Right atrium auricular region (tissue), 2 donors: ENCODE measurements at regions not wholly inside any gene's neighbourhood (a gene's known extent, or its start where the extent isn't known, plus 50 kb on each side); places are given as distances from the start of the nearest gene placed in this dataset.

Source experiments
- DNase-seq: peaks from one replicate; pipeline ENCODE4 v3.0.0-alpha.2; 2019; ENCODE audit warnings: low spot score
- H3K27ac ChIP-seq, 2 donors: fragments of 200-600 bp; sonication (generic); 1 replicate in 1 of 2; 2 replicates in 1 of 2; pipeline ENCODE4 v1.5.1; 2016 to 2019
- H3K27me3 ChIP-seq, 2 donors: fragments of 200-600 bp; sonication (generic); one replicate each; pipeline versions ENCODE4 v1.5.1 to v1.6.0; 2017 to 2019
- H3K36me3 ChIP-seq: fragments of 200-600 bp; sonication (generic); one replicate; pipeline ENCODE4 v1.5.1; 2016
- H3K4me1 ChIP-seq, 2 donors: fragments of 200-600 bp; sonication (generic); one replicate each; pipeline versions ENCODE4 v1.5.1 to v1.6.0; 2017 to 2019
- H3K4me3 ChIP-seq, 2 donors: fragments of 200-600 bp; sonication (generic); 1 replicate in 1 of 2; 2 replicates in 1 of 2; pipeline ENCODE4 v1.5.1; 2017 to 2019; ENCODE audit warnings: mild to moderate bottlenecking in 1 of 2, moderate library complexity in 1 of 2
- H3K9me3 ChIP-seq, 2 donors: fragments of 200-600 bp; sonication (generic); one replicate each; pipeline ENCODE4 v1.5.1; 2019
- CTCF ChIP-seq, 2 donors: fragments of 200-600 bp; sonication (generic); IDR thresholded peaks; one replicate each; pipeline ENCODE4 v1.5.1; 2019; ENCODE audit warnings: antibody characterized with exemption in 2 of 2

GRCh38 chr10:107749235-107749634, 584.7 kb upstream of the SORCS1 start:
- Histone ChIP-seq H3K27ac (no peak overlapping the region), H3K4me1 (no peaks in the 10 kb centered on the region), H3K4me3 (no peak overlapping the region), H3K27me3 (no peaks in the 10 kb centered on the region), H3K36me3 (no peaks in the 10 kb centered on the region), H3K9me3 (no peaks in the 10 kb centered on the region)
- DNase-seq, result no peak
- no peak for TF ChIP-seq CTCF (IDR thresholded peaks at IDR 0.05)

GRCh38 chr10:107747851-107748250, 583.3 kb upstream of the SORCS1 start:
- no peak for DNase-seq
- Histone ChIP-seq H3K27ac (no peak overlapping the region), H3K9me3 (no peaks in the 10 kb centered on the region), H3K36me3 (no peaks in the 10 kb centered on the region), H3K4me3 (no peak overlapping the region), H3K4me1 (no peaks in the 10 kb centered on the region), H3K27me3 (no peaks in the 10 kb centered on the region)
- no peak for TF ChIP-seq CTCF (IDR thresholded peaks at IDR 0.05)

GRCh38 chr10:107741971-107742370, 577.5 kb upstream of the SORCS1 start:
- Histone ChIP-seq H3K4me1 (no peaks in the 10 kb centered on the region), H3K27me3 (no peaks in the 10 kb centered on the region), H3K36me3 (no peaks in the 10 kb centered on the region), H3K9me3 (no peaks in the 10 kb centered on the region), H3K27ac (no peak overlapping the region), H3K4me3 (no peak overlapping the region)
- no peak for TF ChIP-seq CTCF (IDR thresholded peaks at IDR 0.05)
- DNase-seq, result no peak

GRCh38 chr10:107740962-107741690, 576.6 kb upstream of the SORCS1 start:
- Histone ChIP-seq H3K9me3 (no peaks in the 10 kb centered on the region), H3K4me1 (no peaks in the 10 kb centered on the region), H3K27me3 (no peaks in the 10 kb centered on the region), H3K4me3 (no peak overlapping the region), H3K36me3 (no peaks in the 10 kb centered on the region), H3K27ac (no peak overlapping the region)
- DNase-seq, result no peak
- no peak for TF ChIP-seq CTCF (IDR thresholded peaks at IDR 0.05)

- no peaks in the 10 kb centered on the region for H3K27me3 ChIP-seq
- peaks cover 0 to 11% of the 10 kb centered on the region in 2 donors for H3K9me3 ChIP-seq
- DNase-seq, result no peak
- no peak overlapping the region for H3K4me3 ChIP-seq
- no peaks in the 10 kb centered on the region for H3K36me3 ChIP-seq
- no peak for TF ChIP-seq CTCF (IDR thresholded peaks at IDR 0.05)
- no peaks in the 10 kb centered on the region for H3K4me1 ChIP-seq
- no peak overlapping the region for H3K27ac ChIP-seq
These were observed 575.4 kb upstream of the SORCS1 start for GRCh38 chr10:107739951-107740350.
